Stimulated activated CD4-positive, alpha-beta T cell treated with anti-CD3 and anti-CD28 coated beads, TNF-alpha, amount 100 ng/mL, for 1 hour (primary cell): ENCODE measurements at regions not wholly inside any gene's neighbourhood (a gene's known extent, or its start where the extent isn't known, plus 50 kb on each side); places are given as distances from the start of the nearest gene placed in this dataset.

Experiments used
- DNase-seq, 3 donors: peaks; one replicate each; pipeline ENCODE4 v3.0.0-alpha.2; 2020; ENCODE audit warnings: low read depth in 3 of 3, low spot score in 1 of 3

DNA sequence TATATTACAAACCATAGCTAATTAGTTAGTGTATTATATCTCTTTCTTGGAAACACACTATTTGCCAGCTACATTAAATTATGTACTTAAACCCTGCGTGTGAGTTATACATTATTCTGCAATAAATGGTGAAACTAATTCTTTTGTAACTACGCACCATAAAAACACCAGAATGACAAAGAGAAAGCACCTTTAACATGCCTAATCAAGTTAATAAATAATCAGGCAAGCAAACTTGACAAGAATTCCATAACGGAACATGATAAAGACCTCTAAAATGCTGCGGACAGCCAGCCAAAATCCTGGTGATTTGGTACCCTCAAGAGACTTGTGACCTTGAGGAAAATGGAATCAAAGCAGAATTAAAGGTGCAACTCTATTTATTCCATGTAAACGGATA, 375.3 kb upstream of the KITLG start:
- no peak for DNase-seq

DNA sequence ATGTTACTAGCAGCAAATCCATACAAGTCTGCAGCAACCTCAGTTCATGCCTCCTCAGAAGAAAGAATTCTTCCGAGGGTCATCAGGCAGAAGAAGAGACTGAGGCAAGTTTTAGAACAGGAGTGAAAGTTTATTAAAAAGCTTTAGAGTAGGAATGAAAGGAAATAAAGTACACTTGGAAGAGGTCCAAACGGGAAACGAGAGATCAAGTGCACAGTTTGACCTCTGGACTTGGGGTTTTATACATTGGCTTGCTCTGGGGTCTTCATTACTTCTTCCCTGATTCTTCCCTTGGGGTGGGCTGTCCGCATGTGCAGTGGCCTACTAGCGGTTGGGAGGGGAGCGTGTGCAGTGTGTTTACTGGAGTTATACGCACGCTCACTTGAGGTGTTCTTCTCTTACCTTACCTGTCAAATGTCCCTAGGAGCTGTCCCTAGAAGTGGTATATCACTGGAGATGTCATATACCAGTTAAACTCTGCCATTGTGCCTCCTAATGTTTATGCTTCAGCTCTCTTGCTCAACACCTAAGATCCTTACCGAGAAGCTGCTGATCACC, 372.8 kb upstream of the KITLG start:
- no peak for DNase-seq

DNA sequence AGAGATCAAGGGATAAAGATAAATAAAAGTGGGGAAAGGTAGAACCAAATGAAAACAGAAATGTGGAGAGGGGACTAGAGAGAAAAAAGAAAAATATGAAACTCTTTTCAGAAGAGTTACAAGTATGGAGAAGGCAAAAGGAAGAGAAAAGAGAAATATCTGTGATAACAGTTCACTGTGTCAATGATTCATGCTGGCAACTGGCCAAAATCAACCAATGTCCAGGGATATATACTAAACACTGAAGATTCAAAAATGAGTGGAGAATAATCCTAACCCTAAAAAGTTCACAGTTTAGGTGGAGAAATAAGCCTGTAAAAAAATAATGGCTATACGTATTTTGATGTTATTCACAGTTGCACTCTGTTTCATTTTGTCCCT, 372.3 kb upstream of the KITLG start:
- DNase-seq, result no peak

DNA sequence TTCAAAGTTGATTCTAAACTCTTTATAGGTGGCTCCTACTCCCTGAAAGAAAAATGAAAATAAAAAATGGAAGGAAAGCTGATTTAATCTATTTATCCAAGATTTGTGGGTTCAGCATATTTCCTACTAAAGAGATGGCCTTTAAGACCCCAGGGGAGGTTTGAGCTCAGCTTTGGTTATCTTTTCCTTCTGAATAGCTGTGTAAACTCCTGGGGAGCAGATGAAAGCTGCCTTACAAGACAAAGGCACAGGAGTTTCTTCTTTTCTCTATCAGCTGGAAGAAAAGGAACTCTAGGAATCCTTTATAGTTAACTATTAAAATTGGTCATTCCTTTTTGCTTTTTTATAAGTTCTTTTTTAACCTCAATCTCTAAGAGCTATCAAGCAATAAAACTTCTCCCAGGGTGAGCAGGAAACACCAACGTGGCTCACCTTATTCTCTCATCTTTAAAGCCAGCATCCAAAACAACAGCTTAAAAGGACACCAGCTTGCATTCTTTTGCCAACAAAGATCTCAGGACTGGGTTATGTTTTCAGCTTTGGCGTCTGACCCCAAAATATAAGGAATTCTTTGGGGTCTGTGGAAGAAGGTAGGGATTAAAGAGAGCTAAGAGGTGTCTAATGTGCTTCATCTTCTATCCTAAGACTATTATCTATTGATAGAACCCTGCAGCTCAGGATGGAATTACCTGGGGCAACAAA, 371.7 kb upstream of the KITLG start:
- DNase-seq, result no peak

DNA sequence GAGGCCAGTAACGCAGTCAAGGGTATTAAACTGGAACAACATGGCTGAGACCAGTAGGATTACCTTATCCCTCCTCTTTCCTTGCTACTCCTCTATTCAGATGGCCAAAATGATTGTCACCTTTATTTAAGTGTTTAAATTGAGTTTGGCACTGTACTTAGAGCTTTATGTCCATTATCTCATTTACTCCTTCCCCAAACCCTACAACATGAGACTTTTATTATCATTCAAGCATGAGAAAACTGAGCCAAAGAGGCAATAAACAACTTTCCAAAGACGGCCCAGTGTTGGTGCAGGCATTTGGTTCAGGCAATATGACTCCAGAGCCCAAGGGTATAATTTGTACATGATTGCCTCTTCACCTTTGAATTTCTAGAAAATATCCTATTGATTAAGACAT, 370.9 kb upstream of the KITLG start:
- DNase-seq, result no peak

DNA sequence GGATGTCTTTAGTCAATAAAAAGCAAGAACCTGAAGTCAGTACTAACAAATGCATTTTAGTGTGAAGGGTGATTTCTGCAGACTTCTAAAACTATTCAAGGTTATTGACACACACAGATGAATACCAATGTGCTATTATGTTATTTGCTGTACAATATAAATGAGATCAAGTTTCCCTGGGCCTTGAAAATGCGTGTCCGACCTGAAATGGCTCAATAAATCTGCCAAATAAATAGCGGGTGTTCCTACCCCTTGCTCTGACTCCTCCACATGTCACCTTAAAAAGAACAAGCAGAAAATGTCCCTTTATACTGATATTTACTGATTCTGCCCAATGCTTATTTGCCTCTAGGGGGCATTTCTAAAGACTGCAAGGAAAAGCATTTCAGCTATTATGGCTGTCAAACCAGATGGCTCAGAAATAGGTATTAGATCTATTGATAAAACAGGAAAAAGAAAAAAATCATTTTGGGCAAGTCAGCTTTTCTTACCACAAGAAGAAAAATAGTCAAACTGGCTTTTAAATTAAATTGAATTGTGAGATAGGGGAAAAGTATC, 367.3 kb upstream of the KITLG start:
- no peak for DNase-seq

DNA sequence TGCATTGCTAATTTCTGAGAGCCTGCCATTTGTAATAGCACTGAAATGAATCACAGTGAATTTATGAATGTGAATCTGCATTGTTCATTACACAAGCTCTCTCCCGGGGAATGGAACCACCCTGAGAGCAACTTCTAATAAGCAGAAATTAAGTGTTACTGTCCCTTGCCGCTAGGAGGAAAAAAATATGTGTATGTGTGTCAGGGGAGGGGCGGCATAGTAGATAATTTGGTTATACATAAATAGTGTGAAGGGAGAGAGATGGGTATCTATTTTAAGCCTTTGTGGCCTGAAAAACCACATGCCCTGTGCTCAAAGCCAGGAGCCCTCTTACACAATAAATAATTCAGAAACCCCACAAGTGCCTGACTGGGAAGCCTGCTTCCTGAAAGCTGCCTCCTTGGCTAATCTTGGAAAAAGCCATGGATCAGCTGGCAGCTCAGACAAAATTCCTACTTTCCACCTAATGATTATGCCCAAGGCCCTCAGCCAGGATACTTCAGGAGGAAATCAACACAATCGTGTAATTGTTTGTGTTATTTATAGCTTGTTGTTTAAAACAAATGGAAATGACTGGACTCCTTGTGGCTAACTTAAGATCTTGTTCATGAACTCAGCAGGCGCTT, 366.2 kb upstream of the KITLG start:
- DNase-seq, result no peak

DNA sequence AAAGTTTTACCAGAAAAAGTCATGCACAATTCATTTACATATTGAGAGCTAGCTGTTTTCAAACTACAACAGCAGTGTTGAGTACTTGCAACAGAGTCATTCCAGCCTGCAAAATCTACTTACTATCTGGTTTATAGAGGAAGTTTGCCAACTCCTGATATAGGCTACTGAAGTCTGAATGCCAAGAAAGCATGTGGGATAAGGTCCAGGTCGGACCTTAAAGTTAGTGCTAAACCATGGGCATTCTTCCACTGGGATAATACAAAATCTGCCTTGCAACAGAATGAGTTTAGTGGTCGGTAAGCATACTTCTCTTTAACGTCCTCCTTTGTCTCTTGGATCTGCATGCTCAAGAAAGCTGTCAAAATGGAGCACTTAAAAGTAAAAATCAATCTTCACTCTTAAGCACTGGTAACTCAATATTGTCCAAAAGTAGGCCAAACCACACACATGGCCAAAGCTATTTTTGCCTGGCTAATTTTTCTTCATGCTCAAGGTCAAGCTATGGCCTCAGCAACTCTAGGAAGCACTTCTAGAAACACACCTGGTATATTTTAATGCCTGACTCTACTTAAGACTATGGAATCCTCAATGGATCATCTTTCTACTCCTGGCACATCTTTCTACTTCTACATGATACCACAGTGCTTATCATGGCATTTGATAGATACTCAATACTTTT, 364.9 kb upstream of the KITLG start:
- DNase-seq, result no peak

GRCh38 chr12:88944397-88944796, 364.1 kb upstream of the KITLG start:
- DNase-seq, result no peak

DNA sequence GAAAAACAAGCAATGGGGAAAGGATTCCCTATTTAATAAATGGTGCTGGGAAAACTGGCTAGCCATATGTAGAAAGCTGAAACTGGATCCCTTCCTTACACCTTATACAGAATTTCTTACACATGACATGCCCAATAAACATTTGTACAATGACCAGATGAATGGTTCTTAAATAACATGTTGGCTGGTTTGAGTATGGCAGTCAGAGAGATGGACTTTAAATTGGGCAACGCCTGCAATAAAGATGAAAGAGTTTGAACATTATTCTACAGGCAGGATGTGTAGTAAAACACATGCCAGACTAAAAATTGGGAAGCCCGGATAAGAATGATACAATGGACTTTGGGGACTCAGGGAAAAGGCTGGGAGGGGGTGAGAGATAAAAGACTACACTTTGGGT, 360.6 kb upstream of the KITLG start:
- no peak for DNase-seq

DNA sequence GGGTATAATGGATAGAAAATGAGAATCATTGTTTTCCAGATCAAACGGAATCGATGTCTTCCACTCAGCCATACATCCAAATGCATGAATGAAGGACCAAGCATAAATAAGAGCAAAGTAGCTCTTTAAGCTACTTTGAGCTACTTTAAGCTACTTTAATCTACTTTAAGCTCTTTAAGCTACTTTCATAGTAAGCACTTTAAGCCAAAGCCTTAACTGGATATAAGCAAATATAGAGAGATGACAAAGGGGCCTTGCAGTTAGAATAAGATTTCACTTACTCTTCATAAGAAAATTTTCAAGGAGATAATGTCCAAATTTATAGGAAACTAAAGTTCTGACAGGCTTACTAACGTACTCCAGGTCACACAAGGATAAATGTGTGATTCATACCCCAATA, 355.6 kb upstream of the KITLG start:
- DNase-seq, result no peak

- no peak for DNase-seq
Observed at GRCh38 chr12:88934163-88934747, 354.0 kb upstream of the KITLG start.

DNA sequence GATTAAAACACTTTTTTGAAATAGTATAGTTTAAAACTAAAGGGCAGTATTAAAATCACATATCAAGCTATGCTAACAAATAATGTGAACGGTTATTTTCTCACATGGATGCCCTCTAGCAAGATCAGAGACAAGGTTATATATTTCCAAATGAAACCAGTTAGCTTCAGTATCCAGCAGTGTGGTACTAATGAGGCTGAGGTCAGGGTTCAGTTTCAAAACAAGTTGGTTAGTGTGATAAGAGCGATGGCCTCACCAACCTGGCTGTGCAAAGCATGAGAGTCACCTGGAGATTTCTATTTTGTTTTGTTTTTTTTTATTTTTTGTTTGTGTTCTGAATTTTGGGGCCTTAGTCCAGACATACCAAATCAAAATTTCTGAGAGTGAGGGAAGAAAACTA, 352.2 kb upstream of the KITLG start:
- DNase-seq, result no peak

- no peak for DNase-seq
Observed at GRCh38 chr12:88931598-88931997, 351.3 kb upstream of the KITLG start.

DNA sequence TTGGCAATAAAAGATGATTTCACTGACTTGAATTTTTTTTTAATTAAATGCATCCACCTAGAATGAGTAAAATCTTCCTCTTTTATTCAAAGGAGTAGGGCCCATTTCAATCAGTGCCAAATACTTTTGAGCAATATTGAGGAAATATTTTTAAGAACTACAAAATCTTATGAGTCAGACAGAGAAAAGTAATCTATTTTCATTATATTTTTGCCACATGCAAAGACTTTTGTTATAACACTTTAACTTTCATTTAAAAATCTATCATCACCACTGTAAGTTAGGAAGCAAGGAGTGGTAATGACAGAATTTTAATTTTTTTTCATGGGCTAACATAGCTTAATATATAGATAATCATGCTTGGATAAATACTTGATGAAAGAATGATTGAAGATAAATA, 345.2 kb upstream of the KITLG start:
- DNase-seq, result no peak

GRCh38 chr12:88924162-88924561, 343.9 kb upstream of the KITLG start:
- DNase-seq, result no peak

- no peak for DNase-seq
Observed at GRCh38 chr12:88923631-88924030, 343.4 kb upstream of the KITLG start.

DNA sequence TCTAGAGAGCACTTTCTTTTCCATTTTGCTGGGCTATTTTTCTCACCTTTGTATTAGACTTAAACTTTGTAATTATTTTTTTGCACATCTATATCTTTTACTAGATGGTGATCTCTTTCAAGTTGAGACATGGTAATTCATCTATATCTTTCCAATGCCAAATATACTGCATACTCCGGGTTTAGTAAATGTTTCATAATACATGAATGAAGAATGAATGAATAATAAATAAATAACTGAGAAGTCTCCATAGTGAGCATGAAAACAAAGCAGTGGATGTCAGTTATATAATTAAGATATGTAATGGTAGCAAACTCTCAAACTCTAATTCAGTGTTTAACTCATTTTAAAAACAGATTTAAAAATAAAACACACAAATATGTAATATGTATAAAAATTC, 342.5 kb upstream of the KITLG start:
- no peak for DNase-seq

DNA sequence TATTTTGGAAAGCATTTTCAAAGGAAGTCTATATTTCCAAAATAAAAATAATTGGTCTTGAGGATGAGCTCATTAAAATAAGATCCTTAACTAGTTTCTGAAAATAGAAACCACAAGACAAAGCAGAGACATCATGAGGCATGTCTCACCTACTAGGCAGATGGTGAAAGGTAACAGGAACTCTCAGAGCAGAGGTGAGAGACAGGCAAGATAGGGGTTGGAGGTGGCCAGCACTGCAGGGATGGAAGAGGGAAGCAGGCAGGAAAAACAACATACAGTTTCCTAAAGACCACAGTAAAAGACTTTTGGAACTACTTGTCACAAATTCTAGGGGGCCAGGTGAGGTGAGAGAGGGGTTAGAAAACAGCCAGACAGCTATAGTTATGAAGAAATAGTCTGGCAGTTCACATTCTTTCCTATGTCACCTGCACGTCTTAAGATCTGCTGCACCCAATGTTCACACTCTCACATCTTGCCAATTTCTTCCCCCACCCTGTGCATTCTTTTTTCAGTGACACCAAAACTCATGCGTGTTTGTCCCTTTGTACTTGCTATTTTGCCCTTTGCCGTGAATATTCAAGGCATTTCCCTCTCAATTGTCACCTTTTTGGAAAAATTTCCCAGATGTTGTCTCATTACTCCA, 341.7 kb upstream of the KITLG start:
- no peak for DNase-seq

GRCh38 chr12:88921434-88921833, 341.2 kb upstream of the KITLG start:
- DNase-seq, result no peak

DNA sequence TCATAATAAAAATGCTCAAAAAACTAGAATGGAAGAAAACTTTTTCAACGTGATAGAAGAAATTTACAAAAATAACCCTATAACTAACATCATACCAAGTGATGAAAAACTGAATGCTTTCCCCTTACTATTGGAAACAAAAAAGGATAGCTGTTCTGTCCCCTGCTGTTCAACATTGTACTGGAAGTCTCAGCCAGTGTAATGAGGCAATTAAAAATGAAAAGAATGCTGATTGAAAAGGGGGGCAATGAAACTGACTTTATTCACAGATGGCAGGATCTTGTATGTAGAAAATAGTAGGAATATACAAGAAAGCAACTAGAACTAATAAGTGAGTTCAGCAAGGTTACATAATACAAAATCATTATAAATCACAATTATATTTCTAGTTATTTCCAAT, 337.9 kb upstream of the KITLG start:
- DNase-seq, result no peak
